GM21529 (cell line): ENCODE measurements at regions not wholly inside any gene's neighbourhood (a gene's known extent, or its start where the extent isn't known, plus 50 kb on each side); places are given as distances from the start of the nearest gene placed in this dataset.
"Not testable (repeated sequence)": the region's sequence is repeated elsewhere in the genome, so short reads cannot be mapped to it uniquely, and the experiment has no call there.

Experiments used
- ATAC-seq: cut with Tn5 transposase; IDR thresholded peaks from one replicate; pipeline ENCODE4 v1.9.1; 2021; ENCODE audit not compliant: unreplicated experiment

DNA sequence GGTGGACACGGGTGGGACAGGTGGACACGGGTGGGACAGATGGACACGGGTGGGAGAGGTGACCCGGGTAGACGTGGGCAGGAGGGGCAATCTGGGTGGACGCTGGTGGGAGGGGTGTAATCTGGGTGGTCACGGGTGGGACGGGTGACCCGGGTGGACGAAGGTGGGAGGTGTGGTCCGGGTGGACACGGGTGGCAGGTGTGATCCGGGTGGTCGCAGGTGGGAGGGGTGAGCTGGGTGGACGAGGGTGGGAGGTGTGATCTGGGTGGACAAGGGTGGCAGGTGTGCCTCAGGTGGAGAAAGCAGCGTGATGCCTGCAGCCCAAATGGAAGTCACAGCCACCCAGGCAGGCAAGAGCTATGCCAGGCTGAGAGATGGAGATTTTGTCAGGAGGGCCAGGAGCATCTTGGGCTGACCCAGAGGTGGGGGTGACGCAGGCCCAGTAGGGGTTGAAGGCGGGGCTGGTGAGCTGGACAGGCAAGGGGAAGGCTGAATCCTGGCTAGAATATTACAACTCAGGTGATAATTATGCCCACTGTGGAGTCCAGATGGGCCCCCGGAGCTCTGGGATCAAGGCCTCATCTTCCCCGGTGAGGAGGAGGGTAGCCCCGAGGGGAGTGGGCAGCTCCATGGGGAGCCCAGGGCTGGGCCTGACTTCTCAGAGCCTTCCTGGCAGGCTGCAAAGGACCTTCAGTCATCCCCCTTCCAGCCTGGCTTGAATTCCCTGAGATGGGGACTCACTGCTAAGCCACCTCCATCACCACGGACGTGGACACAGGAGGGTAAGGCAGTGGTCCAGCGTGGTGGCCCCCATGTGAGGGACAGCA is 100.0 kb downstream of the ADRA2C start:
- ATAC-seq, result no peak

DNA sequence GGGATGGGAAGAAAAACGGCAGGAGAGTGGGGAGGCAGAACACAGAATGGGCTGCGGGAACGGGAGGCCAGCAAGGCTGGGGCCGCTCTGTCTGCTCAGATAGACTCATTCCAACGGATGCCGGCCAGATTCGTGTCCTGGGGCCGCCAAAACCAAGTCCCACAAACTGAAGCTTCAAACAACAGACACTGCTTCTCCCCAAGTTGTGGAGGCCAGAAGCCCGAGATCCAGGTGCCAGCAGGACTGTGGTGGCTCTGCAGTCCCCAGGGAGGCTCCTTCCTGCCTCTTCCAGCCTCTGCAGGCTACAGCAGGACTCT is 100.6 kb downstream of the ADRA2C start:
- no peak for ATAC-seq

DNA sequence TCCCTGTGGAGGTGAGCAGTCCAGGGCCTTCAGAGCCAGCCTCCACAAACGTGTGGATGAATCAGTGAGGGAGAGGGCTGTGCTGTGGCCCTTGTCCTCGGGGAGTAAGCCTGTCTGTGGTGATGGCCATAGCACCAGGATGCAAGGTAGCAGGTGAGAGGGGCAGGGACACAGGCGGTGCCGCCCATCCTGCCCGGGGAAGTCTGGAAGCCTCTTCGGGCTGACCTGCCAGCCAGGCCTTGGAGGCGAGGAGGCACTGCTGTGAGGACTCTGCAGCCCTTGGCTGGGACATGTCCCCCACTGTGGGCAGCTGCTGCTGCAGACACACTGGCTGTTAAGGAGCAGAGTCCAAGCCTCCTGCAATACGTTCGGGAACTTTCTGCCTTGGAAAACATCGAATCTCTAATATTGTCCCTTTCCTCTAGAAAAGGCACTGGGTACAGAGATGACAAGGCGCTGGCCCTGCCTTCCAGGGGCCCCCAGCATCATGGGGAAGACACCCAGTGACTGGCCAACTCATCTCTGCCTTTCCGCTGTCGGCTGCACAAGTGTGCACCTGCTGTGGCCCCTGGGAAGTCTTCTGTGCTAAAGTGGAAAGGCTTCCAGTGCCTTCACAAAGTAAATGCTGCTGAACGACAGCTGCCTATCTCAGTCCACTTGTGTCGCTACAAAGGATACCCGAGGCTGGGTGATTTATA is 101.4 kb downstream of the ADRA2C start:
- ATAC-seq, result no peak

- ATAC-seq, result no peak
Observed at GRCh38 chr4:3868211-3869173, 102.3 kb downstream of the ADRA2C start.

- no peak for ATAC-seq
Observed at GRCh38 chr4:3869174-3869572, 103.0 kb downstream of the ADRA2C start.

DNA sequence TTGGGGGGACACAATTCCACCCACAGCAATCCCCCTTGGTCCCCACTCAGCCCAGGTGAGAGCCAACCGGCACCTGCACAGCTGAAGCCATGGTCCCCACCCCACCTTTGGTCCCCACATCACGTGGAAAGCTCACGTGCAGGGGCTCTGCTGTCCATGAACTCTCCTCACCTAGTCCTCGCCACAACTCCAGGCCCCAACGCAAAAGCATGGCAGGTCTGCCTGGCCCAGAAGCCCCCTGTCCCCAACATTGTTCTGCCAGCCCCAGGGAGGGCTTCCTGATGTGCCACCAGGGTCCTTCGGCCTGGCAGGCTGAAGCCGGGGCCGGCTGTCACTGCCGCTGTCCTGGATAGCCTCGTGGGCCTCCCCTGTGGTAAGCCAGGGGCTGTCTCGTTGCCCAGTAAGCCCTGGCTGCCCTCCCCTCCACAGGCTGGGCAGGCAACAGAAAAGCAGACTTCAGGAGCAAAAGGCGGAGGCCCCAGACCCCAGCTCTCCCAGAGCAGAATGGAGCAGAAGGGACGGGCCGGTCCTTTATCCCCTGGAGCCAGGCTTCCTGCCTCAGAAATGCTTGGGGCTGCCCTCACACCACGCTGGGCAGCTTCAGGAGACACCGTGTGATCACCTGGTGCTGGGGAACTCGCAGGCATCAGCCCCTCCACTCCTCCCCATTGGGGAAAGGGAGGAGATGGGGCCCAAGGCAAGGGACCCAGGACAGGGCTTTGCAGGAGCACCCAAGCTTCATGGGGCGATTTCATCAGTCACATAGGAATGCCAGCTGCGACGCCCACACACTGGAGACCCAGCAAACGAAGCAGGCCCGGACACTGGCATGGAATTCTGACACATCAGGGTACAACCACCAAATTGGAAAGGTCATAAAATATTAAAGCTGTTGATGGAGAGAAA is 103.7 kb downstream of the ADRA2C start:
- no peak for ATAC-seq

- ATAC-seq, result no peak
Observed at GRCh38 chr4:3870567-3870962, 104.4 kb downstream of the ADRA2C start.

DNA sequence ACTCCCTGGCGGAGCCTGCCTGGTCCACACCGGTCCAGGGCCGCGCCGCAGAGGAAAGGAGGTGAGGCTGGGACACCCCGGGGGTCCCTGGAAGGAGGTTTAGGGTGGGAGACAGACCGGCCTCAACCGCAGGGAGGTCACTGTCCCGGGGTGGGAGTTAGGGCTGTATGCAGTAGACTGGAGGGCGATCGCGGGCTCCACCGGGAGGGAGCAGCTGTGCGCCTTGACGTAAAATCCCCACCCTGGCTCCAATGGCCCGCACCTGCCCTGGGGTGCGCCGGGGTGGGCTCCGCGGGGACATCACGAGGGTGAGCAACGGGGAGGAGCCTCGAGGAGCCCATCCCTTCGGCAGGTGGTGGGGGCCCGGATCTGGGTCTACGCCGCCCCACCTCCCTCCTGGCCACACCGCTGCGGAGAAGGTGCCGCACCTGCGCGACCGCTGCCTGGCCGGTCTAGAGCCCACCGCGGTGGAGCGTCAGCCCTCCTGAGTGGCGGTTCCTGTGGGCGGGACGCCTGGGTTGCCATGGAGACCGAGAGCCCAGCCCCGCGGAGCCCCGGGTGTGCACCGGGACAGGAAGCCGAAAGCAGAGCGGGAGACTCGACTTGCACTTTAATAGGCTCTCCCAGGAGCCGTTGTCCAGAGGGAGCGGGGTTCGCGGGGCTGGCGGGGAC is 105.1 kb downstream of the ADRA2C start:
- no peak for ATAC-seq

GRCh38 chr4:3871881-3872833 is 106.0 kb downstream of the ADRA2C start:
- no peak for ATAC-seq

DNA sequence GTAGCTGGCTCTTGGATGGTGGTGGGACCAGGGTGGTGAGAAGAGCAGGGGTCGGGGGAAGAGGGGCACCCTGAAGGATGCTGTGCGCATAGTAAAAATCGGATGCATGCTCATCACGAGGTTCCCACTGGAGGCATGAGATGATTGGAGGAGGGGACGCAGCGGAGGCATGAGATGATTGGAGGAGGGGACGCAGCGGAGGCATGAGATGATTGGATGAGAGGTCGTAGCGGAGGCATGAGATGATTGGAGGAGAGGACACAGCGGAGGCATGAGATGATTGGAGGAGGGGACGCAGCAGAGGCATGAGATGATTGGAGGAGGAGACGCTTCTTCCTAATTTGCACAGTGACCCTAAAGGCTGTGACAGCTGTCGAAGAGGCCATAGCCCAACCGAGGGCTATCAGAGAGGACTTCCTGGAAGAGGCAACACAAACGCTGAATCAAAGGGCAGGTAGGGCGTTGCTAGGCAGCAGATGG is 106.7 kb downstream of the ADRA2C start:
- ATAC-seq, result no peak

DNA sequence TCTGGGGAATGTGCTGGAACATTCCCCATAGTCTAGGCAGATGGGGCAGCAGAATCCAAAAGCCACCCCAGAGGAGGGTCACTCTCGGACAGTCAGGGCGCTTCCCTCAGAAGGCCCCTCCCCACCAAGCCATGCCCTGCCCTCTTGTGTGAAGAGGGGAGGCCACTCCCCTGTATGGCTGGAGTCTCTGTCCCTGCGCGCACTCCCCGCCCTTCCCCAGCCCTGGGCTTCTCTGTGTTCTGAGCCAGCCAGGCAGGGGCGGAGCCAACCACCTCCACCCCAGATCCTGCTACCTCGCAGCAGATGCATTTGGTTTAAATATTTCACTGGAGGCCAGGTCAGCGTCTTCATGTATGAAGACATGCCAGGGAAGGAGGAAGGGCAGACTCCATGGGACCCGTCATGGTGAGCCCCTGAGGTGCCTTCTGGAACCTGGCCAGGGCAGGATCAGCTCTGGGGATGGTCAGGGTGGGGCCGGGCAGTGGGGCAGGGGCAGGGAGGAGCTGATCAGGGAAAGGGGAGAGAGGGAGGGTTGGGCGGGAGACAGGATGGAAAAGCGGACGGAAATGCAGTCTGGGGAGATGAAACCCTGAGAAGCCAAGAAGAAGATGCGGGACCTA is 107.3 kb downstream of the ADRA2C start:
- no peak for ATAC-seq

- no peak for ATAC-seq
Observed at GRCh38 chr4:3874028-3874415, 107.8 kb downstream of the ADRA2C start.

- ATAC-seq, result no peak
Observed at GRCh38 chr4:3874525-3875110, 108.4 kb downstream of the ADRA2C start.

GRCh38 chr4:3875466-3875865 is 109.3 kb downstream of the ADRA2C start:
- no peak for ATAC-seq

DNA sequence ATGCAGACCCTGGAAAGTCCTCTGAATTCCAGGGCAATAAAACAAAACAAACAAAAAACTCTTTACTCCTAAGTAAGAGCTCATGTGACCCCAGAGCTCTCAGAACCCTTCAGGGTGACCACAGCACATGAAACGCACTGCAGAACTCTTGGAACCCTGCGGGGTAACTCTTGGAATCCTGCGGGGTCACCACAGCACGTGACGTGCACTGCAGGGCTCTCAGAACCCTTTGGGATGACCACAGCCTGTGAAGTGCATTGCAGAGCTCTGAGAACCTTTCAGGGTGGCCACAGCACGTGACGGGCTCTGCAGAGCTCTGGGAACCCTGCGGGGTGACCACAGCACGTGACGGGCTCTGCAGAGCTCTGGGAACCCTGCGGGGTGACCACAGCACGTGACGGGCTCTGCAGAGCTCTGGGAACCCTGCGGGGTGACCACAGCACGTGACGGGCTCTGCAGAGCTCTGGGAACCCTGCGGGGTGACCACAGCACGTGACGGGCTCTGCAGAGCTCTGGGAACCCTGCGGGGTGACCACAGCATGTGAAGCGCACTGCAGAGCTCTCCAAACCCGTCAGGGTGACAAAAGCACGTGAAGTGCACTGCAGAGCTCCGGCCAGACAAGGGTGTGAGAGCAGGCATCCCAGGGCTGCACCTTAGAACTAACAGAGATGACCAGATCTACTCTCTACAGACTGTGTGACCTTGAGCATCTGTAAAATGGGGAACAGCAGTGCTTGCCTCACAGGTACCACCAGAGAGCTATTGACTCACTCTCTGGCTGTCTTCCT is 110.1 kb downstream of the ADRA2C start:
- ATAC-seq, result not testable (repeated sequence)

- ATAC-seq, result no peak
Observed at GRCh38 chr4:3877236-3877635, 111.1 kb downstream of the ADRA2C start.

DNA sequence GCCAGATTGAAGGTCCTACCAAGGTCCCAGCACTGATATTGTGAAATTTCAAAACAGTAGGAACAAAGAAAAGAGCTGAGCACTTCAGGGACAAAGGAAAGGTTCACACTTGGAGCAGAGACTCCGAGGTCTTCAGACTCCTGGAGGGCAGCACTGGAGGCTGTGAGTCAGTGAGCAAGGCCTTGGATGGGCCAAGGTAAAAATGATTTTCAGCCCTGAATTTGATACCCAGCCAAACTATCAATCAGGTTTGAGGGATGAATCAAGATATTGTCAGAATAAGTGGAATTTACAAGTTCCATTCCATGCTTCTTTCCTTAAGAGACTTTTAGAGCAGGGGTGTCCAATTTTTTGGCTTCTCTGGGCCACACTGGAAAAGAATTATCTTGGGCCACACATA is 111.7 kb downstream of the ADRA2C start:
- ATAC-seq, result no peak
